ENCODE measurements at regions not wholly inside any gene's neighbourhood (a gene's known extent, or its start where the extent isn't known, plus 50 kb on each side); places are given as distances from the start of the nearest gene placed in this dataset.
"Not testable (repeated sequence)": the region's sequence is repeated elsewhere in the genome, so short reads cannot be mapped to it uniquely, and the experiment has no call there.

- H3K4me1 Mint-ChIP-seq (ENCODE audit: low read depth); H3K4me3 Mint-ChIP-seq; H3K4me1 ChIP-seq (ENCODE audit: insufficient read depth, low read length); H3K4me3 ChIP-seq (ENCODE audit: low read length); H3K36me3 ChIP-seq (ENCODE audit: insufficient read depth, low read length); H3K9me3 ChIP-seq (ENCODE audit: control insufficient read depth in 1 of 2, insufficient read depth in 1 of 2, low read length in 2 of 2); H3K36me3 Mint-ChIP-seq (ENCODE audit: low read depth); H3K27me3 ChIP-seq (ENCODE audit: control insufficient read depth in 1 of 2, insufficient read depth in 2 of 2, low read length in 2 of 2); H3K27ac ChIP-seq (ENCODE audit: low read depth in 1 of 2, low read length in 2 of 2); intact Hi-C loops (cut with DNase I, micrococcal nuclease); H3K27ac Mint-ChIP-seq; DNase-seq; POLR2A ChIA-PET; H3K9me3 Mint-ChIP-seq; ATAC-seq (ENCODE audit: poor library complexity); CTCF ChIA-PET: not testable (repeated sequence)
- H3K27me3 Mint-ChIP-seq, result peaks cover 10% of the 10 kb centered on the region
Measured at GRCh38 chr12:39699079-39699478, 79.5 kb upstream of the ABCD2 start.

GRCh38 chr12:39697108-39697507 lies 77.5 kb upstream of the ABCD2 start:
- Mint-ChIP-seq H3K4me3 (no peak overlapping the region), H3K4me1 (ENCODE audit: low read depth) (peaks cover 4% of the 10 kb centered on the region), H3K36me3 (ENCODE audit: low read depth) (no peaks in the 10 kb centered on the region), H3K27ac (no peak overlapping the region), H3K27me3 (peaks cover 11% of the 10 kb centered on the region), H3K9me3 (peaks cover 6% of the 10 kb centered on the region)
- H3K36me3 ChIP-seq (ENCODE audit: insufficient read depth, low read length), result no peaks in the 10 kb centered on the region
- ChIA-PET CTCF (interaction anchor here (0.6 kb wide), 1 partner anchor 41 kb away, joined by 4 read pairs; no protein-coding TSS in a partner anchor), POLR2A (no interaction called here)
- DNase-seq, result no peak
- TF ChIP-seq, protein P1, sequence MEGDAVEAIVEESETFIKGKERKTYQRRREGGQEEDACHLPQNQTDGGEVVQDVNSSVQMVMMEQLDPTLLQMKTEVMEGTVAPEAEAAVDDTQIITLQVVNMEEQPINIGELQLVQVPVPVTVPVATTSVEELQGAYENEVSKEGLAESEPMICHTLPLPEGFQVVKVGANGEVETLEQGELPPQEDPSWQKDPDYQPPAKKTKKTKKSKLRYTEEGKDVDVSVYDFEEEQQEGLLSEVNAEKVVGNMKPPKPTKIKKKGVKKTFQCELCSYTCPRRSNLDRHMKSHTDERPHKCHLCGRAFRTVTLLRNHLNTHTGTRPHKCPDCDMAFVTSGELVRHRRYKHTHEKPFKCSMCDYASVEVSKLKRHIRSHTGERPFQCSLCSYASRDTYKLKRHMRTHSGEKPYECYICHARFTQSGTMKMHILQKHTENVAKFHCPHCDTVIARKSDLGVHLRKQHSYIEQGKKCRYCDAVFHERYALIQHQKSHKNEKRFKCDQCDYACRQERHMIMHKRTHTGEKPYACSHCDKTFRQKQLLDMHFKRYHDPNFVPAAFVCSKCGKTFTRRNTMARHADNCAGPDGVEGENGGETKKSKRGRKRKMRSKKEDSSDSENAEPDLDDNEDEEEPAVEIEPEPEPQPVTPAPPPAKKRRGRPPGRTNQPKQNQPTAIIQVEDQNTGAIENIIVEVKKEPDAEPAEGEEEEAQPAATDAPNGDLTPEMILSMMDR (IDR thresholded peaks at IDR 0.05), result no peak
- no peak overlapping the region for H3K27ac ChIP-seq (ENCODE audit: low read depth in 1 of 2, low read length in 2 of 2)
- no peaks in the 10 kb centered on the region for H3K27me3 ChIP-seq (ENCODE audit: control insufficient read depth in 1 of 2, insufficient read depth in 2 of 2, low read length in 2 of 2)
- peaks cover 0 to 7% of the 10 kb centered on the region in 2 experiments for H3K9me3 ChIP-seq (ENCODE audit: control insufficient read depth in 1 of 2, insufficient read depth in 1 of 2, low read length in 2 of 2)
- no peak for ATAC-seq (ENCODE audit: poor library complexity)
- intact Hi-C loops (cut with DNase I, micrococcal nuclease), result no loop called here
- H3K4me1 ChIP-seq (ENCODE audit: insufficient read depth, low read length), result no peaks in the 10 kb centered on the region
- no peak overlapping the region for H3K4me3 ChIP-seq (ENCODE audit: low read length)

GRCh38 chr12:39692258-39692853 lies 72.8 kb upstream of the ABCD2 start:
- Histone ChIP-seq H3K4me1 (ENCODE audit: insufficient read depth, low read length) (no peaks in the 10 kb centered on the region), H3K9me3 (ENCODE audit: control insufficient read depth in 1 of 2, insufficient read depth in 1 of 2, low read length in 2 of 2) (no peaks in the 10 kb centered on the region), H3K27ac (ENCODE audit: low read depth in 1 of 2, low read length in 2 of 2) (no peak overlapping the region), H3K36me3 (ENCODE audit: insufficient read depth, low read length) (no peaks in the 10 kb centered on the region), H3K27me3 (ENCODE audit: control insufficient read depth in 1 of 2, insufficient read depth in 2 of 2, low read length in 2 of 2) (no peaks in the 10 kb centered on the region), H3K4me3 (ENCODE audit: low read length) (no peak overlapping the region)
- no peak overlapping the region for H3K4me3 Mint-ChIP-seq
- intact Hi-C loops (cut with DNase I, micrococcal nuclease), result loop anchor here (1.0 to 5.0 kb wide), 7 partner anchors 74 to 415 kb away; partner anchors contain the start of genes ABCD2 (in 1 of the 2), KIF21A (in 1 of the 2) and SLC2A13 (in 1 of the 2)
- H3K9me3 Mint-ChIP-seq, result peaks cover 3% of the 10 kb centered on the region
- peaks cover 11% of the 10 kb centered on the region for H3K27me3 Mint-ChIP-seq
- ChIA-PET CTCF (interaction anchor here (0.5 to 1.7 kb wide), 3 partner anchors 73 to 417 kb away, joined by 4 to 7 read pairs (median 5); partner anchors contain the start of gene ABCD2), POLR2A (interaction anchor here (1.0 to 2.3 kb wide), 3 partner anchors 73 to 105 kb away, joined by 4 to 20 read pairs (median 4); partner anchors contain the start of gene ABCD2)
- DNase-seq (peak in 3 of 14 experiments; percentile 32 to 62 (median 33)), ATAC-seq (ENCODE audit: poor library complexity) (peak; percentile 37)
- H3K36me3 Mint-ChIP-seq (ENCODE audit: low read depth), result no peaks in the 10 kb centered on the region
- H3K27ac Mint-ChIP-seq, result no peak overlapping the region
- TF ChIP-seq, protein P1 (IDR thresholded peaks at IDR 0.05), result peak; percentile 76
- peaks cover 4% of the 10 kb centered on the region for H3K4me1 Mint-ChIP-seq (ENCODE audit: low read depth)

Measured in CD4-positive, alpha-beta T cell (primary cell).